DLD1 (cell line): ENCODE measurements at regions not wholly inside any gene's neighbourhood (a gene's known extent, or its start where the extent isn't known, plus 50 kb on each side); places are given as distances from the start of the nearest gene placed in this dataset.
"Not testable (repeated sequence)": the region's sequence is repeated elsewhere in the genome, so short reads cannot be mapped to it uniquely, and the experiment has no call there.

Experiments
- in situ Hi-C: cut with HindIII; loops from 2 replicates; pipeline ENCODE4 v1.10.0; 2017; ENCODE audit warnings: low sequenced_read_pairs

DNA sequence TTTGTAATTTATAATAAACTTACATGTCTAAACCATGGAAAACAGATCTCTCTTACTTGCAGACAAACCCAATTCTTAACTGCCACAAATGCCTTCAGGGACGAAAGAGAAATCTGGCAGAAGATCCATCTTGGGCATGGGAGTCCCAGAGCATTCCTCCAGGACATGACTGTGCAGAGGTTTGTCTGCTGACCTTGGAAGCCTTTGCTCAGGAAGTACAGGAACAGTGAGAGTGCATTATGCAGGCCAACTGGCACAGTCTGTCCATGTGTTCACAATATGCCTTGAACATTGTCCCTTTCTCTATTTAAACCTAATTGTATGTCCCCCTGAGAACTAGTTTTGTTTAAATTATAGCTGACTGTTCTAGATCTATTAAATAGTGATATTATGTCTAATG, 467.1 kb downstream of the ATP23 start:
- in situ Hi-C loops, result no loop called here

DNA sequence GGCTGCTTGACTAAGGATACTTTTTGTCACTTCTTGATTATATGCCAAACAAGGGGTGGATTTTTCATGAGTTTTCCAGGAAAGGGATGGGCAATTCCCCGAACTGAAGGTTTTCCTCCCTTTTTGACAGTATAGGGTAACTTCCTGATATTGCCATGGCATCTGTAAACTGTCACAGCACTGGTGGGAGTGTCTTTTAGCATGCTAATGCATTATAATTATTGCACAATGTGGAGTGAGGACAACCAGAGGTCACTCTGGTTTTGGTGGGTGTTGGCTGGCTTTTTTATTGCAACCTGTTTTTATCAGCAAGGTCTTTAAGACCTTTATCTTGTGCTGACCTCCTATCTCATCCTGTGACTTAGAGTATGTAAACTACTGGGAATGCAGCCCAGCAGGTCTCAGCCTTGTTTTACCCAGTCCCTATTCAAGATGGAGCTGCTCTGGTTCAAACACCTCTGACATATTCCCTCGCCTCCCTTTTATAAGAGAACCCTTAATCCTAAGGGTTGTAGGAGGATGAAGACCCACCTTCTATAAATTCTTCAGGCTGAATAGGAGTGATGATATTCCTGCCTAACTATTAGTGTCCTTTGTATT, 471.2 kb downstream of the ATP23 start:
- in situ Hi-C loops, result no loop called here

DNA sequence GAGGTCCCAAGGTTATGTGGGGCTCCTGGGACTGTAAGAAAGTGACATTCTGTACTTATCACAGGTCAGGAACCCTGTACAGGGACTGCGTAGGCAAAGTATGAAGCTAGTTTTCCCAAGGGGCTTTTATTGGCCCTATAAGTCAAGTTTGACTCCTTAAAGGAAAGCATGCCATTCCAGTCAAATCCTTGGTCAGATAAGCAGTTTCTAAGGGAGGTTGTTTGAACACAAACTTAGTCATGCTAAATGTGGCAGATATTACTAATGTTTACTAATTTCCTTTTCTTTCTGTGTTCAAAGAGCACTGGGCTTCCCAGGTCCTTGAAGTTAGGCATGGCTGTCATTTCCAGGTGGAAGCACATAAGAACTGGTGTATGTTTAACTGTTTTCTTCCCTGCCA, 472.4 kb downstream of the ATP23 start:
- in situ Hi-C loops, result no loop called here

- in situ Hi-C loops, result no loop called here
Observed at GRCh38 chr12:58414398-58414871, 473.1 kb downstream of the ATP23 start.

DNA sequence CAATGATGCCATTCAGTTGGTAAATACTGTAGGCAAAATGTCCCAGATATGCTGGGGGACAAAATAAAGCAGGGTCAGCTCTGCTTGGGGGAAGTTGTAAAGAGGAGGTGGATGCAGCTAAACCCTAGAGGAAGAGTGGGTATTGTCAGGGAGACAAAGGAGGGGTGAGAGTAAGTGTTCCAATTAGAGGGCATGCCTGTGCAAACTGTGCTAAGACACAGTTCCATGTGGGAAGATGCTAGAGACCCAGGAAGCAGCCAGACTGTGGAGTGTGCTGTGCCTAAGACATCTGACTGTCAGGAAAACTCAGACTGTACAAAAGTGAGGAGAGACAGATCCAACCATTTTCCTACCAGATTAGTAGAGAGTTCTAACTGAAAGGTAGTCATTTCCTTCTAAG, 474.3 kb downstream of the ATP23 start:
- in situ Hi-C loops, result no loop called here

DNA sequence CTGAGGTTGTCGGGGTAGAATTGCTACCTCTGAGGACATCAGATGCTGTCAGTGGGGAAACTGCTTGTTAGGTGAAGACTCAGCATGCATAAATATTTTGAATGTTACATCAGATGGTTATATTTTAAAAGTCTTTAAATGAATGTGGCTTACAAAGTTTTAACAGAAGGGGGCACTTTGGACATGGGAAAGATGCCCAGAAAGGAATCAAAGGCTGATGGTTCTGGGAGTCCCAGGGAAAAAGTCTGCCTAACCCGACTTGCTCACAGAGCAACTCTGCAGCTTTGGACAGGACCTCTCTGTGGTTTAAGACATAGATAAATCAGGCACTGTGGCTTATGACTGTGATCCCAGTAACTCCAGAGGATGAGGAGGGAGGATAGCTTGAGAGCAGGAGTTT, 474.9 kb downstream of the ATP23 start:
- in situ Hi-C loops, result no loop called here

GRCh38 chr12:58419196-58419760, 477.9 kb downstream of the ATP23 start:
- in situ Hi-C loops, result no loop called here

- in situ Hi-C loops, result no loop called here
Observed at GRCh38 chr12:58419905-58420304, 478.5 kb downstream of the ATP23 start.

- in situ Hi-C loops, result no loop called here
Observed at GRCh38 chr12:58420503-58420902, 479.1 kb downstream of the ATP23 start.

- in situ Hi-C loops, result no loop called here
Observed at GRCh38 chr12:58421990-58422389, 480.6 kb downstream of the ATP23 start.

DNA sequence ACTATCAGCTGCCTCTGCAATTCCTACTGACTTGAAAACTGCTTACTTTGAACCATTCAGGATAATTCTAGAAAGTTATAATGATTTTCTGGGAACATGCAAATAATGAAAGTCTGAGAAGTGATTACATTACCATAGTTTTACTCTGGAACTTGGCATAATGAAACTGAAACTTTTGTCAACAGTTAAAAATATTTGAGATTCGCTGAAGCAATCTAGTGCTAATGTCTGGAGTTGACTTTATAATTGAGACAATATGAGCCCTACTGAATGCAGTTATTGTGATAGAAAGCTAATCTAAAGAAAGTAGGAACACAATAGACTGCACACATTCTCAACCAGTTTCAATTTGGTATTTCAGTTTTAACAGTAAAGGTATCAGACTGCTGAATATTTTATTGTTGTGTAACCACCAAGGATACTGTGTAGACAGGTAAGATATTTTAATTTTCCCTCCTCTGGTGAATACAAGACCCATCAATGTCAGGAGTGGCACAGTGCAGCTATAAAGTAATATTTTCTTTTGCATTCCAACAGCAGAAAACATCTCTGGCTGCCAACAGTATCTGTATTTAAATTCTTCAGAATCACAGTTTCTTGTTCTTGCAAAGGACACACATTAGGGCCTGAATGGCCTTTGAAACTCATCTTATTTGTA, 483.5 kb downstream of the ATP23 start:
- in situ Hi-C loops, result no loop called here

DNA sequence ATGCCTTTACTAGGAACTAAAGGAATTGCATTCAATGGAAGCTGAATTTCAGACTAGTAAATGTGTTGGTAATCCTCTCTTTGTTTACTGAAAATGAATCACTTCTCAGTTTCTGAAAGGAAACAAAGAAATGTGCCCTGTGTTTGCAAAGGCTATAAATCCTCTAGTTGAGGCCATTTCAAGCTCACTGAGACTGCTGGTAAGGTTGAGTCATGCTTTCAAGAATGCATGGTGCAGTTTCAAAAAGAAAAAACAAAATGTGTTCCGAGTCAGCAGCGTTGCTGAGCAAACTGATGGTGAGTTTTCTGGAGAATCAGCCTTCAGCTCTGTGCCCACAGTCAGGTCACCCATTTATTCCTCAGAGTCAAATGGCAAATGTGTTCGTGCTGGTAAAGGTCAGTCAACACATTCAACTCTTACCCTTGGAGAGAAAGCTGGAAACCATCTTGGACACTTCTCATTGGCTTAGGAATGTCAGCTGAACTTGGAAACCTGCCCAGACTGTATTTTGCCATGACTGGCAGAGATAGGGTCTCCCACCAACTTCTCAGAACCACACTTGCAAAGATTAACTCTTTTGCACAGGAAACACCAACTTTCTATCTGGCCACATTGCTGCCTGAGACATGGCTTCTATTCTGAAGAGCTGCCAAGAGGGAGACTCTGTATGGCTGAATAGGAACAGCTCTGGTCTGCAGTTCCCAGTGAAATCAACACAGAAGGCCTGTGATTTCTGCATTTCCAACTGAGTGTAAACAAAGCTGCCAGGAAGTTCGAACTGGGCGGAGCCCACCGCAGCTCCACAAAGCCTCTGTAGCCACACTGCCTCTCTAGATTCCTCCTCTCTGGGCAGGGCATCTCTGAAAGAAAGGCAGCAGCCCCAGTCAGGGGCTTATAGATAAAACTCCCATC, 484.4 kb downstream of the ATP23 start:
- in situ Hi-C loops, result no loop called here

DNA sequence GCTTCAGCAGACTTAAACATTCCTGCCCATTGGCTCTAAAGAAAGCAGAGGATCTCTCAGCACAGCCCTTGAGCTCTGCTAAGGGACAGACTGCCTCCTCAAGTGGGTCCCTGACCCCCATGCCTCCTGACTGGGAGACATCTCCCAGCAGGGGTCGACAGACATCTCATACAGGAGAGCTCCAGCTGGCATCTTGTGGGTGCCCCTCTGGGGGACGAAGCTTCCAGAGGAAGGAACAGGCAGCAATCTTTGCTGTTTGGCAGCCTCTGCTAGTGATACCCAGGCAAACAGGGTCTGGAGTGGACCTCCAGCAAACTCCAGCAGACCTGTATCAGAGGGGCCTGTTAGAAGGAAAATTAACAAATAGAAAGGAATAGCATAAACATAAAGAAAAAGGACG, 485.1 kb downstream of the ATP23 start:
- in situ Hi-C loops, result not testable (repeated sequence)

- in situ Hi-C loops, result no loop called here
Observed at GRCh38 chr12:58433959-58434358, 486.3 kb downstream of the LRIG3 start.

DNA sequence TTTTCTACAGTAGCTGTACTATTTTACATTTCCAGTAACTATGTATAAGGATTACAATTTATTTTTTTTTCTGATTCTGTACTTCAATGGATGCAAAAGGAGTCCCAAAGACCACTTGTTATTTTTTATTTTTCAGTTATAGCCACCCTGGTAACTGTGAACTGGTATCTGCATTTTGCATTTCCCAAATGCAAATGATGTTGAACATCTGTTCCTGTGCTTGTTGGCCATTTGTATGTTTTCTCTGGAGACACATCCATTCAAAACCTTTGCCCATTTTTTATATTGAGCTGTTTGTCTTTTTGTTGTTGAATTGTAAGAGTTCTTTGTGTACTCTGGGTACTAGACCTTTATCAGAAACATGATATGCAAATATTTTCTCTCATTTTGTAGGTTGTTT, 485.6 kb downstream of the LRIG3 start:
- in situ Hi-C loops, result no loop called here

- in situ Hi-C loops, result no loop called here
Observed at GRCh38 chr12:58435647-58436046, 484.7 kb downstream of the LRIG3 start.

DNA sequence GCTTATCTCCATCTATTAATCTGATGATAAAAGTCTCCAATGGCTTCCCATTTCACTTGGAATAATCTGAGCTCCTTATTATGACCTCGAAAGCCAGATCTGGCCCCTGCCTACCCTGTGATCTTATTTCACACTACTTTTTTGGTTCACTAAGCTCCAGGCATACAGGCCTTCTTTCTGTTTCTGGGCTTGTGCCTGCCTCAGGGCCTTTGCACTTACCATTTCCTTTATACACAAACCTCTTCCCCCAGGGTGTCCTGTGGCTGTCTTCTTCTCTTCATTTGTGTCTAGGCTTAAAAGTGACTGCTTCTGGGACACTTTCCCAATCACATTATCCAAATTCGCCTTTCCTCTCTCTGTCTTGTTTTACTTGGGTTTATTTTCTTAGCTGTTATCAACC, 478.8 kb downstream of the LRIG3 start:
- in situ Hi-C loops, result no loop called here

DNA sequence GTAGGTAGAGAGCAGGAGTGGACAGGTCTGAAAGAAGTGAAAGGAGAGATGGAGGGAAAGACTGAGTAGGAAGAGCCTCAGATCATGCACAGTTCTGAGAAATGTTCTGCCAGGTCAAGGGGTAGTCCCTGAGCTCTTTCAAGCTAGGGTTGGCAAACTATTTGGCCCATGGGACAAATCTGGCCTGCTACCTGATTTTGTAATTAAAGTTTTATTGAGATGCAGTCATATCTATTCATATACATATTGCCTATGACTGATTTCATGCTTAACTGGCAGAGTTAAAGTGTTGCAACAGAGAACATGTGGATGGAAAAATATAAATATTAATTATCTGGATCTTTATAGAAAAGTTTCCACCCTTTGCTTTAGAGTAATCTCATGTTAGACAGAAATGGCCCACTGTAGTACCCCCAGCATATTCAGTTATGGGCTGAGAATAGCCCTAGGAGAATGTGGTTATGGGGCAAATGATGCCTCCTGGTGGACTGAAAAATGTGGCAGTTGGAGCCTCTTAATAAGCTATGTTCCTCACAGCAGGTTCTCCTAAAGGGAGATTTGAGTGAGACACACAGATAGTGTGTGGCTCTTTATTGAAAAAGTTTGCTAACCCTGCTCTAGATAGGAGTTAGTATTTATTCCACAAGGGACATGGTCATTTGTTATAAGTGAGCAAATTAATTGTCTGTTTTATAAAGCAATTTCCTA, 476.9 kb downstream of the LRIG3 start:
- in situ Hi-C loops, result no loop called here

GRCh38 chr12:58443981-58444371, 476.3 kb downstream of the LRIG3 start:
- in situ Hi-C loops, result no loop called here

DNA sequence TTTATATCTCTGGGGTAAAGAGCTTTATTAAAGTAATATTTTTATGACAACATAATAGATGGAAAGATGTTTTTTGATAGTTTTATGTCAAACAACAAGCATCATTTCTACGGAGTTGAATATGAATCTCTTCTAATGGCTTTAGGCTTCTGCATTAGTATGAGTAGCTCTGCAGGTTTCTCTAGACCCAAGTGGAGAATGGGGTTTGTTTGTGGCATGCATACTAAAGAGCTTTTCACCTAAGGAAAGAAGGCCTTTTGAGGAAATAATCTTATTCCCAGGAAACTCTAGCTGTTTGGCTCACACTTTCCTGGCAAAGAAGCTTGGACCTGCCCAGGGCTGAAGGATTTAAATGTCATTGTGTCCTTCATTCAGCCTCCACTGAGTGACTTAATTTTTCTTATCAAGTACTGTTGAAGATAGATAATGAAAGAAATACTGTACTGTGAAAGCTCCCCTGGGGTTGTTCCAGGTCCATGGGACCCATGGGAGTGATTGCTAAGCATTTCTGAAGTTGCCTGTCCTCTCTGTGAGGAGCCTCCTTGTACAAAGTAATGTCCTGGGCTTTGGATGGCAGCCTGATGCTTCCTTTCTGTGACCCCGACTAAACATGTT, 469.3 kb downstream of the LRIG3 start:
- in situ Hi-C loops, result no loop called here
